ENCODE measurements at regions not wholly inside any gene's neighbourhood (a gene's known extent, or its start where the extent isn't known, plus 50 kb on each side); places are given as distances from the start of the nearest gene placed in this dataset.

DNA sequence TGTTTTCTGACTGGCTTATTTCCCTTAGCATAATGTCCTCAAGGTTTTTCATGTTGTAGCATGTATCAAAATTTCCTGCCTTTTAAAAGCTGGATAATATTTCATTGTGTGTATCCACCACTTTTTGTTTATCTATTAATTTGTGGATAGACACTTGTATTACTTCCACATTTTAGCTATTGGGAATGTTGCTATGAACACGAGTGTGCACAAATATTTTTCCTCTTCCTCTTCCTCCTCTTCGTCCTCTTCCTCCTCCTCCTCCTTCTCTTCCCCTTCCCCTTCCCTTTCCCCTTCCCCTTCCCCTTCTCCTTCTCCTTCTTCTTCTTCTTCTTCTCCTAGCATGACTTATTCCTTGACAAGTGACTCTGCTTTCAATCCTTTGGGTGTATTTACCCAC, 51.2 kb upstream of the KL start:
- Histone ChIP-seq H3K27ac (no peak overlapping the region), H3K4me1 (peaks cover 0 to 12% (median 9%) of the 10 kb centered on the region in 12 donors), H3K27me3 (no peaks in the 10 kb centered on the region), H3K9me3 (no peaks in the 10 kb centered on the region), H3K4me3 (no peak overlapping the region), H3K36me3 (no peaks in the 10 kb centered on the region)
- no peak for TF ChIP-seq POLR2A (IDR thresholded peaks at IDR 0.05)
- TF ChIP-seq, protein P1, sequence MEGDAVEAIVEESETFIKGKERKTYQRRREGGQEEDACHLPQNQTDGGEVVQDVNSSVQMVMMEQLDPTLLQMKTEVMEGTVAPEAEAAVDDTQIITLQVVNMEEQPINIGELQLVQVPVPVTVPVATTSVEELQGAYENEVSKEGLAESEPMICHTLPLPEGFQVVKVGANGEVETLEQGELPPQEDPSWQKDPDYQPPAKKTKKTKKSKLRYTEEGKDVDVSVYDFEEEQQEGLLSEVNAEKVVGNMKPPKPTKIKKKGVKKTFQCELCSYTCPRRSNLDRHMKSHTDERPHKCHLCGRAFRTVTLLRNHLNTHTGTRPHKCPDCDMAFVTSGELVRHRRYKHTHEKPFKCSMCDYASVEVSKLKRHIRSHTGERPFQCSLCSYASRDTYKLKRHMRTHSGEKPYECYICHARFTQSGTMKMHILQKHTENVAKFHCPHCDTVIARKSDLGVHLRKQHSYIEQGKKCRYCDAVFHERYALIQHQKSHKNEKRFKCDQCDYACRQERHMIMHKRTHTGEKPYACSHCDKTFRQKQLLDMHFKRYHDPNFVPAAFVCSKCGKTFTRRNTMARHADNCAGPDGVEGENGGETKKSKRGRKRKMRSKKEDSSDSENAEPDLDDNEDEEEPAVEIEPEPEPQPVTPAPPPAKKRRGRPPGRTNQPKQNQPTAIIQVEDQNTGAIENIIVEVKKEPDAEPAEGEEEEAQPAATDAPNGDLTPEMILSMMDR (IDR thresholded peaks at IDR 0.05) = no peak
- no peak for DNase-seq
- WGBS, 4 donors = 53 to 62% (median 60%) methylated on average over 2 of the region's 2 CpGs
- intact Hi-C loops (cut with DNase I) = no loop called here
- ATAC-seq = no peak

Data from heart left ventricle (tissue), 16 donors.